Spinal cord (tissue), 10 donors: ENCODE measurements at regions not wholly inside any gene's neighbourhood (a gene's known extent, or its start where the extent isn't known, plus 50 kb on each side); places are given as distances from the start of the nearest gene placed in this dataset. TPM values are rescaled to one million over a fixed set of nuclear protein-coding genes. Genes with fewer than 3 reads are reported as not detected.
"Not testable (repeated sequence)": the region's sequence is repeated elsewhere in the genome, so short reads cannot be mapped to it uniquely, and the experiment has no call there.

ENCODE experiments used
- DNase-seq, 6 donors: peaks; one replicate each; pipeline versions ENCODE4 v3.0.0 to v3.0.0-alpha.2; 2013 to 2015; ENCODE audit warnings: low spot score in 6 of 6, low read depth in 4 of 6
- H3K27ac ChIP-seq: one replicate; pipeline ENCODE4 v1.5.1; 2013; ENCODE audit warnings: low read depth, low read length, control low read depth
- H3K27me3 ChIP-seq: one replicate; pipeline ENCODE4 v1.6.1; 2013; ENCODE audit warnings: low read length; ENCODE audit not compliant: control insufficient read depth, insufficient read depth
- H3K36me3 ChIP-seq: one replicate; pipeline ENCODE4 v1.6.1; 2013; ENCODE audit warnings: low read length; ENCODE audit not compliant: control insufficient read depth, insufficient read depth
- H3K4me1 ChIP-seq: one replicate; pipeline ENCODE4 v1.6.1; 2013; ENCODE audit warnings: low read length; ENCODE audit not compliant: control insufficient read depth, insufficient read depth
- H3K4me3 ChIP-seq: one replicate; pipeline ENCODE4 v1.5.1; 2013; ENCODE audit warnings: low read depth, low read length, control low read depth
- H3K9me3 ChIP-seq: one replicate; pipeline ENCODE4 v1.6.1; 2013; ENCODE audit warnings: low read length; ENCODE audit not compliant: control insufficient read depth, insufficient read depth
- WGBS: methylation state at CpG from one replicate; pipeline ENCODE4 v1.1.5; 2013; ENCODE audit warnings: missing lambda C conversion rate; ENCODE audit not compliant: insufficient coverage; 5-methylcytosine and 5-hydroxymethylcytosine counted together
- small RNA-seq: library from RNA; depleted of rRNA; stranded (forward); fragments of <200 nt; gene quantifications from one replicate; pipeline ENCODE3, GENCODE V24; 2014; ENCODE audit warnings: low replicate concordance
- donor health status: healthy.

GRCh38 chr9:40884072-40884901, 244.2 kb downstream of the FOXD4L6 start:
- no peak for DNase-seq
- Histone ChIP-seq H3K4me1 (no peaks in the 10 kb centered on the region), H3K9me3 (peaks cover 12% of the 10 kb centered on the region), H3K27me3 (no peaks in the 10 kb centered on the region), H3K27ac (no peak overlapping the region), H3K36me3 (peaks cover 10% of the 10 kb centered on the region), H3K4me3 (no peak overlapping the region)
- 87% methylated on average over 39 of the region's 40 CpGs for WGBS

DNA sequence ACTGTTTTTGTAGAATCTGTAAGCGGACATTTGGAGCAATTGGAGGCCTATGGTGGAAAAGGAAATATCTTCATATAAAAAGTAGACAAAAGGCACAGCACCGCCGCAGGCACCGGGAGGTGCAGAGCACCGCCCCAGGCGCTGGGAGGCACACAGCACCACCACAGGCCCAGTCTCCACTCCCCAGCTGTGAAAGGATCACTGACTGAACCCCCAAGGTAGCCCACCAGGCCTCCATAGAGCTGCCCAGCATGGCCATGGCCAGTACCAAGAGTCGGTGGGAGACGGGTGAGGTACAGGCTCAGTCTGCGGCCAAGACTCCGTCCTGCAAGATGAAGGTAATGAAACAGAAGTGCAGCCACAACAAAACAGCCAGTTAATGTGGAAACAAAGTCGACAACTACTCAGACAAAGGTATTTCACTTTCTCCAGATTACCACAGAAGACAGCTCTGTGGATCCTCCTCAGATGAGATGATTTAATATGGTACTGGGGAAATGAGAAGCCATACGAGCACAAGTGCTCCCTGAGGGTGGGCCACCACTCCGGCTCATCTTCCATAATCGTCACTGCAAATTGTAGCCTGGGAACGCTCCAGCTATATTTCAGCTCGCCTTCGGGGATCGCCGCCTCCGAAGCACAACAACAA, 244.9 kb downstream of the FOXD4L6 start:
- H3K4me3 ChIP-seq, H3K27ac ChIP-seq, H3K27me3 ChIP-seq, DNase-seq, H3K4me1 ChIP-seq, H3K36me3 ChIP-seq: not testable (repeated sequence)
- WGBS: 95% methylated on average over 19 of the region's 20 CpGs
- H3K9me3 ChIP-seq: peaks cover 12% of the 10 kb centered on the region

DNA sequence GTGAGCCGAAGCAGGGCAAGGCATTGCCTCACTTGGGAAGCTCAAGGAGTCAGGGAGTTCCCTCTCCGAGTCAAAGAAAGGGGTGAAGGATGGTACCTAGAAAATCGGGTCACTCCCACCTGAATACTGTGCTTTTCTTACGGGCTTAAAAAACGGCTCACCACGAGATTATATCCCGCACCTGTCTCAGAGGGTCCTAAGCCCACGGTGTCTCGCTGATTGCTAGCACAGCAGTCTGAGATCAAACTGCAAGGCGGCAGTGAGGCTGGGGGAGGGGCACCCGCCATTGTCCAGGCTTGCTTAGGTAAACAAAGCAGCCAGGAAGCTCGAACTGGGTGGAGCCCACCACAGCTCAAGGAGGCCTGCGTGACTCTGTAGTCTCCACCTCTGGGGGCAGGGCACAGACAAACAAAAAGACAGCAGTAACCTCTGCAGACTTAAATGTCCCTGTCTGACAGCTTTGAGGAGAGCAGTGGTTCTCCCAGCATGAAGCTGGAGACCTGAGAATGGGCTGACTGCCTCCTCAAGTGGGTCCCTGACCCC, 254.7 kb downstream of the FOXD4L6 start:
- not testable (repeated sequence) for H3K27ac ChIP-seq, H3K36me3 ChIP-seq, H3K4me1 ChIP-seq, DNase-seq, H3K27me3 ChIP-seq, H3K4me3 ChIP-seq
- WGBS: 75% methylated on average over 13 of the region's 13 CpGs
- H3K9me3 ChIP-seq: peaks cover 12% of the 10 kb centered on the region

DNA sequence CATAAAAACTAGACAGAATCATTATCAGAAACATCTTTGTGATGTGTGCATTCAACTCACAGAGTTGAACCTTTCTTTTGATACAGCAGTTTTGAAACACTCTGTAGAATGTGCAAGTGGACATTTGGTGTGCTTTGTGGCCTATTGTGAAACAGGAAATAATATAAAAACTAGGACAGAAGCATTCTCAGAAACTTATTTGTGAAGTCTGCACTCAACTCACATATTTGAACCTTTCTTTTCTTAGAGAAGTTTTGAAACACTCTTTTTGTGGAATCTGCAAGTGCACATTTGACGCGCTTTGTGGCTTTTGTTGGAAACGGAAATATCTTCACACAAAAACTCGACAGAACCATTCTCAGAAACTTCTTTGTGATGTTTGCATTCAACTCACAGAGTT, 260.0 kb downstream of the FOXD4L6 start:
- H3K27me3 ChIP-seq, H3K4me1 ChIP-seq, H3K4me3 ChIP-seq, H3K27ac ChIP-seq, DNase-seq, H3K36me3 ChIP-seq: not testable (repeated sequence)
- H3K9me3 ChIP-seq: peaks cover 17% of the 10 kb centered on the region
- 78% methylated on average over 4 of the region's 4 CpGs for WGBS

Small RNAs in the stretch of these regions (small RNA-seq; reads per million reads assigned to genes)
- gene AL353626.2: not detected
- gene MIR1299: not detected
